B cell (primary cell): ENCODE measurements at regions not wholly inside any gene's neighbourhood (a gene's known extent, or its start where the extent isn't known, plus 50 kb on each side); places are given as distances from the start of the nearest gene placed in this dataset.

Source experiments
- CTCF ChIP-seq: fragments of 200-600 bp; IDR thresholded peaks from one replicate; pipeline ENCODE4 v1.8.0; 2022; ENCODE audit warnings: antibody characterized with exemption, mild to moderate bottlenecking
- EZH2 ChIP-seq: IDR thresholded peaks from 2 replicates; pipeline ENCODE4 v1.6.1; 2012; ENCODE audit warnings: borderline replicate concordance, low read depth, mild to moderate bottlenecking, moderate library complexity, low read length; ENCODE audit not compliant: insufficient read depth, poor library complexity, severe bottlenecking

- TF ChIP-seq EZH2 (no peak), CTCF (no peak)
These were observed 63.1 kb upstream of the CLINT1 start for GRCh38 chr5:157922026-157922425.
